AML-193 (cell line): ENCODE measurements at regions not wholly inside any gene's neighbourhood (a gene's known extent, or its start where the extent isn't known, plus 50 kb on each side); places are given as distances from the start of the nearest gene placed in this dataset.

Experiments
- DNase-seq, 2 experiments: peaks; one replicate each; lab custom pipeline; 2025; lab: John Stamatoyannopoulos, UW

GRCh38 chr6:155850408-155850841, 394.8 kb upstream of the NOX3 start:
- no peak for DNase-seq

GRCh38 chr6:155847711-155848110, 392.1 kb upstream of the NOX3 start:
- no peak for DNase-seq

DNA sequence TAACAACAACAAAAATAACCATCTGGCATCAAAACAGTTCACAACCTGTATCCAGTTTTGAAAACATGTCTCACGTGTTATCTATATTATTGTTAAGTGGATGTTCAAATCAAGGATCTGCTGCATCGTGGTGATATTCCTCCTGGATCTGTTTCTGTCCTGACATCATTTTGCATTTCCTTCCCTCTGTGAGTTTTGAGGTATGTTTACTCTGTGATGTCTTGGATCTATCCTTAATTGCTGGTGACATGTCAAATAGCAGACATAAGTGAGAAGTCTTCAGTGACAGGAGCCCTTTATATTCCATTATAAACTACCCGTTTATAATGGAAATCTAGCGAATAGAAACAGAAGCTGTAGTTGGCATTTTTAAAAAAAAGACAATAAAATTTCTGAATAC, 381.8 kb upstream of the NOX3 start:
- DNase-seq = no peak

DNA sequence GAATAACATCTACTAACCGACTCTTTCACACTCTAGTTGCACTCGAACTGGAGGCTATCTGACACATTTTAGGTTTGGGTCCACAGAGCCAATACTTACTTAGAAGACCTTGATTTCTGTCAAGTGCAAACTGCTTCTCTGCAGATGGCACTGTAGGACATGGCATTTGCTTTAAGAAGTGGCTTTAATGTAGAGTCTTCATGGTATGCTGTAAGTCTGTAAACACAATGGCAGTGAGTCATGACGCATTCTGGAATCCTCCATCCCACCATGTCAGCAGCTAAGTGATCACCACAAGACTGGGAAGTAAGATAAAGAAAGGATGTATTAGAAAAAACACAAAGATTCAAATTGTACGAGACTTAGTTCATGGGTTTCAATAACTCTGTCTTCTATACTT, 377.0 kb upstream of the NOX3 start:
- no peak for DNase-seq

GRCh38 chr6:155830531-155830930, 374.9 kb upstream of the NOX3 start:
- DNase-seq = no peak

GRCh38 chr6:155829646-155830045, 374.0 kb upstream of the NOX3 start:
- no peak for DNase-seq

- no peak for DNase-seq
These were observed 373.4 kb upstream of the NOX3 start for GRCh38 chr6:155828989-155829388.

- no peak for DNase-seq
These were observed 363.1 kb upstream of the NOX3 start for GRCh38 chr6:155818698-155819097.

DNA sequence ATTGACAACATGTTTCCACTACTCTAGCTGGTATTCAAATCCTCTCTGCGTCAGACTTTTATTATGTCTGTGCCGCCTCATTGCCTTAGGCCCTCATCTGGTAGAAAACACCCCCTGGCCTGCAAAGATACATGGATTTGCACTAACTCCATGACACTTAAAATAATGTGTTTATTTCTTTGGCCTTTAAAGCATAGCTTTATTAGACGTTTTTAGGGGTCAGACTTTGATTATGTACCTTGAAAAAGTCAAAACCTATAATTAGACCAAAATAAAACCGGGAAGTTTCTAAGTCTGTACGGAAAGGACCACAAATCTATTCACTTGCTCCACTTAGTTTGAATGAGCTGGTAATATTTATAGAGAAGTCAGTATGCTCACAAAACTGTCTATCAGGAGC, 357.9 kb upstream of the NOX3 start:
- no peak for DNase-seq

DNA sequence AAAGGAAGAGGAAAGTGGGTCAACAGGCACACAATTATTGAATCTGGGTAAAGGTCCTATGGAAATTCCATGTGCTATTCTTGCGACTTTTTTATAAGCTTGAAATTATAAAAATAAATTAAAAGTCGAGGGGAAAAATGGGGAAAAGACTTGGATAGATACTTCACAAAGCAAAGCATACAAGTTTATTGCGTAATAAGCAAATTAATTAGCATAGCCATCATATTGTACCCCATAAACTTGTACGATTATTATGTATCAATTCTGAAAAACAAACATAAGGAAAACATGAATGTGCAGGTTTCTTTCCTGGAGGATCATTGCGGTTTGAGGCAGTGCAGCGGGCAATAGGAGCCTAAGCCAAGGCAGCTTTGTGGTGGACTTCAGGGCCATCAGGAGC, 351.6 kb upstream of the NOX3 start:
- no peak for DNase-seq

- no peak for DNase-seq
These were observed 345.4 kb upstream of the NOX3 start for GRCh38 chr6:155801046-155801445.

DNA sequence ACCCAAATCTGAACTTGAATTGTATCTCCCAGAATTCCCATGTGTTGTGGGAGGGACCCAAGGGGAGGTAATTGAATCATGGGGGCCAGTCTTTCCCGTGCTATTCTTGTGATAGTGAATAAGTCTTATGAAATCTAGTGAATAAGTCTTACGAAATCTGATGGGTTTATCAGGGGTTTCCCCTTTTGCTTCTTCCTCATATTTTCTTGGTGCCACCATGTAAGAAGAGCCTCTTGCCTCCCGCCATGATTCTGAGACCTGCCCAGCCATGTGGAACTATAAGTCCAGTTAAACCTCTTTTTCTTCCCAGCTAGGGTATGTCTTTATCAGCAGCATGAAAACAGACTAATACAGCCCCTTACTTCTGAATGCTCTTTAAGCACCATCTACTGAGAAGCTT, 343.2 kb upstream of the NOX3 start:
- DNase-seq = peak; percentile 20 to 38

DNA sequence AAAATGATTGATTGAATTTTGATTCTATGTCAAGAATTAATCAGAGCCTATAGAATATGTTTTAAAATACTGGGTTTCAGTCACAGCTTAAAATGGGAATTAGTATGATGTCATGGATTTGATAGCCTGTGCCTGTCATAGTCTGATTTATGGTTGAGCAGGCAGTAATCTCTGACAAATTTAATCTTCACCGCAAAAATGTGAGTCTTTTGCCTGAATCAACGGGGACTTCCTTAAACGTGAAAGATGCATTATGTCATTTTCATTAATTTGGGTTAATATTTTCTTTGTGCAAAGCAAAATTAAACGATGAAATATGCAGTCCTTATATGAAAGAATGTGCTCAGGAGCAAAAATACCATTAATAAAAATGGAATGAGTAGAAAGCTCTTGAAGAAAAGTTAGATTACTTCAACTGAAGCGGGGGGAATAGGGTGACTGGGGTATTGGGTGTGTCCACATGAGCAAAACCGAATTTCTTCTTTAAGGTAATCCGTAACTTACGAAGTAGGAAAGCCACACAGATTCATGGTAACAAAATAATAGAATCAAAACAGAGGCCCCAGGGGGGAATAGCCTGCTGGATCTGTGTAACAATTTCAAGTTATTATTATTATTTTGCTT, 339.6 kb upstream of the NOX3 start:
- DNase-seq = no peak

DNA sequence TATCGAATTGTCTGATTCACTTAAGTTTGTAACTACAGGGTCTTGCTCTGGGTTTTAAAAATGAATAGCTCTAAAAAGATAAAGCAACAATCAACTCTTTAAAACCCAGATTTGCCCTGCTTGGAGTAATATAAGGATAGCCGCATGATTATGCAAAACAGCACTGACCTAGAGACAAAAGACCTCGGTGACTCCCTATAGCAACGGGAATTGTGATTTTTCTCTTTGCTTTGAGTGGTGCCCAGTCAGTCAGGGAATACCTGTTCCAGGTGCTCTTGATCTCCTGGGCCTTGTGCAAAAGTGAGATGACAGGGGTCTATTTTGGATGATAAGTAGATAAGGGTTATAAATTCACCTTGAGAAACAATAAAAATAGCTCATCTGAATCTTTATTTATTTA, 336.3 kb upstream of the NOX3 start:
- DNase-seq = no peak

DNA sequence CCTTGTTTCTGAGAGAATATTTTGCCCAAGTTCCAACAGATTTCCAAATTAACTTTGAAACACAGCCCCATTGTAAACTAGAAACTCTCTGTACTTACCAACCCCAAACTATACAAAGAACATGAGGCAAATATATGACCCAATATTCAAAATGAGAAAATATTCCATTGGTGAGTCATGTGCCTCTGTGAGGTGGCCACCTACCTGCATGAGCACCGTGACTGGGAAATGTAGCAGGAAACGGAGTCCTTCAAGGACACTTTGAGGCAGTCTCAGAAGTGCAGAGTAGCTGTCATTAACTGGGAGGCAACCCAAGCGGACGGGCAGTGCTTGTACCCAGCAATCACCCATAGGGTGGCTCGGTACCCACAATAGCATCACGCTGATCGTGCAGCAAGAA, 335.5 kb upstream of the NOX3 start:
- DNase-seq = no peak

- no peak for DNase-seq
These were observed 331.5 kb upstream of the NOX3 start for GRCh38 chr6:155787168-155787567.

GRCh38 chr6:155786528-155786927, 330.9 kb upstream of the NOX3 start:
- DNase-seq = no peak

GRCh38 chr6:155782739-155783459, 327.3 kb upstream of the NOX3 start:
- no peak for DNase-seq

DNA sequence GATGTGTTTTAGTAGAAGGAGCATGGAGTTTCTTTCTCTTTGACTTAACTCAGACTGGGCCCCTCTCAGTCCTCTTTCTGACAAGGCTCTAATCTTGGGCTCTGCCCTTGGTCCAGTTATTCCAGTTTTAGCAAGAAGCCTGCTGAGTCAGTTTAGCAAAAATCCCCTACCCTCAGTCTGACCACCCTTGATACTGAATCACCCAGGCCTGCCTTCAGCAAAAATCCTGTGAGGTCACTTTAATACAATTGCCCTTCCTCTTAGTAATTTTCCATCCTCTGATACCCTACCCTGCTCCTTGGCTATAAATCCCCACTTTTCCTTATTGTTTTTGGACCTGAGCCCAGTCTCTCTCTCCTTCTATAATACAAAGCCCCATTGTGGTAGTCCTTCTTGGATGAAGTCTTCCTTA, 326.7 kb upstream of the NOX3 start:
- DNase-seq = no peak

DNA sequence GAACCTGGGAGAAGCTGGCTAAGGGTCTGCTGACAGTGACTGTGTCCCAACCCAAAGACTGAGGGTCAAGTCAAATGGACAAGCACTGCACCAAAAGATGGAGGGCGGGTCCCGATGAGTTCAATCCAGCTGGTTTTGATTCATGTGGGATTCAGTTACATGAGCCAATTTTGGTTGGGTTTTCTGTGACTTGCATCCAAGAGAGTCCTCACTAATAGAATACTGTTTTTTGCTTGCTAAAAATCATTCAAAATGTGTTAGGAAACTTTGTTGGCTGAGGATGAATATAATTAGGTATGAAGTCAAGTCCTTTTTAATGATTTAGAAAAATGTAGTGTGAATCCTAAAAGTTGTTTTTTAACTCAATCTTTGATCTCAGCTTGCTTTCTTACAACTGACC, 323.8 kb upstream of the NOX3 start:
- DNase-seq = no peak

DNA sequence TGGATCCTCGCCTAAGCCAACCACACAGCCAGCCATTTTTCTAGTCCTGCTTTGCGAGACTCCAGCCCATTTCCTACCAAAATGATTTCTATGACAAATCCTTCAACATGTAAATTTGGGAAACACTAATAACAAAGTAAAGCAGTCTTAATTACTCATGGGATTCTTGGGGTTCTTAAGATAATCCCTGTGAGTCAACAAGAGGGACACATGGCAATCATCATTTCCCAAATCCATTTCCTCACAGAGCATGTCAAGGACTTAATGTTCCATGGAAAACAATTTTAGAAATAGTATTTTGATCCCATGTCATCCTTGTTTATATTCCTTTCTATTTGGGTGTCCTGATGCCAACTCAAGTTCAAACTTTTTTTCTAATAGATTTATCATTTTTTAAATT, 322.7 kb upstream of the NOX3 start:
- DNase-seq = no peak

GRCh38 chr6:155771822-155772221, 316.2 kb upstream of the NOX3 start:
- DNase-seq = no peak

DNA sequence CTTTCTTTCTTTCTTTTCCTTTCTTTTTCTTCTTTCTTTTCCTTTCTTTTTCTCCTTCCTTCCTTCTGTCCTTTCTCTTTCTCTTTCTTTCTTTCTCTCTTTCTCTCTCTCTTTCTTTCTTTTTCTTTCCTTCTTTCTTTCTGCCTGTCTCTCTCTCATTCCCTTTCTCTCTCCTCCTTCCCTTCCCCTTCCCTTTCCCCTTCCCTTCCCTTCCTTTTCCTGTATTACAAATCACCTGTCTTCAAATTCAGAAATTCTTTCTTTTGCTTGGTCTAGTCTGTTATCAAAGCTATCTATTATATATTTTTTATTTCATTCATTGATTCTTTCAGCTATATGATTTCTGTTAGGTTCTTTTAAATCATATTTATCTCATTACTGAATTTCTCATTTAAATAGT, 315.2 kb upstream of the NOX3 start:
- DNase-seq = no peak

- no peak for DNase-seq
These were observed 314.7 kb upstream of the NOX3 start for GRCh38 chr6:155770313-155770712.
